OCI-LY7 (cell line): ENCODE measurements at regions not wholly inside any gene's neighbourhood (a gene's known extent, or its start where the extent isn't known, plus 50 kb on each side); places are given as distances from the start of the nearest gene placed in this dataset.

Experiments
- CTCF ChIP-seq: fragments of 200-600 bp; sonication (generic); conservative IDR thresholded peaks from 2 replicates; pipeline ENCODE4 v1.5.1; 2014; ENCODE audit warnings: mild to moderate bottlenecking, antibody characterized with exemption, low read length, moderate library complexity, mixed read lengths
- EZH2phosphoT487 ChIP-seq: fragments of 200-600 bp; sonication (generic); IDR thresholded peaks from 2 replicates; pipeline ENCODE4 v1.6.1; 2018; ENCODE audit warnings: low read depth, borderline replicate concordance, mild to moderate bottlenecking, mixed run types, antibody characterized with exemption, low read length, moderate library complexity, mixed read lengths

DNA sequence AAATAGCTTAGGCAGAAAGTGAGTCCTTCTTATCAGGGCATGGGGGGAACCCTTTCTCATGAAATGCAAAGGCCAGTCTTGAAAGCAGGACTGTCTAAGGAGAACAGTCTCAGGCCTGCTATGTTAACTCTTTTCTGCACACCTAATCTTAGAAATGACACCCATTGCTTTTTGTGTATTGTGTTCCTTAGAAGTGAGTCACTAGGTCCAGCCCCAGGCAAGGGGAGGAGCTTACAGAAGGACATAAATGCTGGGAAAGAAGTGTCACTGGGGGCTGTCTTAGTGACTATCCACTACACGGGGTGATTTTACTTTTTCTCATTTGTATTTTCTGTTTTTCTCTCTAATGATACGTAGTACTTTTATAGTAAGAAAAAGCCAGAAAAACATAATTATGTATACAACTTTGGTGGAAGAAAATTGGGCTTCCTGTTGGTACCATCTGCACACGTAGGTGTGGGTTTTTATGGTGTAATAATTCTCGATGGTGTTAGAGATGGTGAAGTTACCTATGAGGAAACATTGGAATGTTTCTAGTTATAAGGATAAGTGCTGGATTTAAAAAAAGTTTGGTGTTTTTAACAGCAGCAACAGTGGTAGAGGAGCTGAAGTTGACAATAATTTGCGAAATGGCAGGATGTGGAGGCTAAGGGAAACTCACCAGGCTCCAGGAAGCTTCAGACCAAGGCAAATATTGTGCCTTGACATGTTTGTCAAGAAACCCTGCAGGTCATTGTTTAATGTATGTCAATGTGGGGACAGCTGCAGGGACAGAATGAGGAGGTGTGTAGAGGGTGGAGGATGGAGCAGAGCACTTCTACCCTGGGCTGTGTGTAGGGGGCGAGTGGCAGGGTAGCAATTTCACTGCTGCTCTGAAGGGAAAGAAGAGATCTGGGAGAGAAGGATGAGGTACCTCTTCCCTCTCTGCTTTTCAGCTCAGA lies 214.9 kb downstream of the KTN1 start:
- TF ChIP-seq CTCF (no peak), EZH2phosphoT487 (no peak)
